ENCODE measurements at regions not wholly inside any gene's neighbourhood (a gene's known extent, or its start where the extent isn't known, plus 50 kb on each side); places are given as distances from the start of the nearest gene placed in this dataset.

DNA sequence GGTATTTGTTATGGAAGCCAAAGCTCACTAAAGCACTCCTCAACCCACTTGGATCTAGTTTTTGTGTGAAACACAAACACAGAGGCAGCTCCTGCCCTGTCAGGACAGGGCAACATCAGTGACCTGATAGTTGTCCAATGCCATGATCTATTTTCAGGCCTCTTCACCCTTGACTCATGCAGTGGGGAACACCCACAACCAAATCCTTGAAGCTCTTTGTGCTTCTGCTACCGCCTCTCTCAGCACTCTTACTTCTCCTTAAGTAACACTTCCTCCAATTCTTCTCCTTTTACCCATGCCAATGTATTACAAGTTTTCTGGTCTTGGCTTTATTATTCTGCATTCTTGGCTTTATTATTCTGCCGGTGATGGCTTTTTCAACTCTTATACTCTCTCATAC is 425.3 kb downstream of the INHBA start:
- TF ChIP-seq, protein P1, sequence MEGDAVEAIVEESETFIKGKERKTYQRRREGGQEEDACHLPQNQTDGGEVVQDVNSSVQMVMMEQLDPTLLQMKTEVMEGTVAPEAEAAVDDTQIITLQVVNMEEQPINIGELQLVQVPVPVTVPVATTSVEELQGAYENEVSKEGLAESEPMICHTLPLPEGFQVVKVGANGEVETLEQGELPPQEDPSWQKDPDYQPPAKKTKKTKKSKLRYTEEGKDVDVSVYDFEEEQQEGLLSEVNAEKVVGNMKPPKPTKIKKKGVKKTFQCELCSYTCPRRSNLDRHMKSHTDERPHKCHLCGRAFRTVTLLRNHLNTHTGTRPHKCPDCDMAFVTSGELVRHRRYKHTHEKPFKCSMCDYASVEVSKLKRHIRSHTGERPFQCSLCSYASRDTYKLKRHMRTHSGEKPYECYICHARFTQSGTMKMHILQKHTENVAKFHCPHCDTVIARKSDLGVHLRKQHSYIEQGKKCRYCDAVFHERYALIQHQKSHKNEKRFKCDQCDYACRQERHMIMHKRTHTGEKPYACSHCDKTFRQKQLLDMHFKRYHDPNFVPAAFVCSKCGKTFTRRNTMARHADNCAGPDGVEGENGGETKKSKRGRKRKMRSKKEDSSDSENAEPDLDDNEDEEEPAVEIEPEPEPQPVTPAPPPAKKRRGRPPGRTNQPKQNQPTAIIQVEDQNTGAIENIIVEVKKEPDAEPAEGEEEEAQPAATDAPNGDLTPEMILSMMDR (IDR thresholded peaks at IDR 0.05; ENCODE audit: low read depth, low read length) = no peak
- TF ChIP-seq POLR2A (IDR thresholded peaks at IDR 0.05; ENCODE audit: extremely low read depth, insufficient read length) = no peak
